SK-N-SH (cell line): ENCODE measurements at regions not wholly inside any gene's neighbourhood (a gene's known extent, or its start where the extent isn't known, plus 50 kb on each side); places are given as distances from the start of the nearest gene placed in this dataset.

Experiments
- CTCF ChIP-seq: fragments of 200-600 bp; sonication (generic); IDR thresholded peaks from 2 replicates; pipeline ENCODE4 v1.6.1; 2017; ENCODE audit warnings: antibody characterized with exemption, mild to moderate bottlenecking, moderate library complexity
- MXI1 ChIP-seq: IDR thresholded peaks from 2 replicates; pipeline ENCODE4 v1.6.1; 2012; ENCODE audit warnings: mild to moderate bottlenecking, low read depth, low read length, improper control_type of control experiment
- REST ChIP-seq: IDR thresholded peaks from 2 replicates; pipeline ENCODE4 v1.6.1; 2012; ENCODE audit warnings: mild to moderate bottlenecking, low read depth, low read length, moderate library complexity
- RFX5 ChIP-seq: IDR thresholded peaks from 2 replicates; pipeline ENCODE4 v1.6.1; 2012; ENCODE audit warnings: mild to moderate bottlenecking, improper control_type of control experiment, low read length
- SMC3 ChIP-seq: IDR thresholded peaks from 2 replicates; pipeline ENCODE4 v1.6.1; 2012; ENCODE audit warnings: low read depth, low read length, improper control_type of control experiment
- USF2 ChIP-seq: fragments of 150-350 bp; IDR thresholded peaks from 2 replicates; pipeline ENCODE4 v1.6.1; 2017; ENCODE audit warnings: antibody characterized with exemption, low read length, low read depth, borderline replicate concordance

- TF ChIP-seq RFX5 (no peak), MXI1 (no peak), CTCF (no peak), USF2 (no peak), REST (no peak), SMC3 (no peak)
These were observed 424.4 kb downstream of the GLRX3 start for GRCh38 chr10:130560573-130560972.
